IPS-NIHi7 (cell line): ENCODE measurements at regions not wholly inside any gene's neighbourhood (a gene's known extent, or its start where the extent isn't known, plus 50 kb on each side); places are given as distances from the start of the nearest gene placed in this dataset.

Experiments used
- DNase-seq: peaks from one replicate; pipeline ENCODE4 v3.0.0; 2012; ENCODE audit warnings: mixed read lengths; ENCODE audit errors: extremely low spot score

- peak; percentile 73 for DNase-seq
Observed at GRCh38 chr14:34043627-34044372, 92.9 kb upstream of the EGLN3 start.

DNA sequence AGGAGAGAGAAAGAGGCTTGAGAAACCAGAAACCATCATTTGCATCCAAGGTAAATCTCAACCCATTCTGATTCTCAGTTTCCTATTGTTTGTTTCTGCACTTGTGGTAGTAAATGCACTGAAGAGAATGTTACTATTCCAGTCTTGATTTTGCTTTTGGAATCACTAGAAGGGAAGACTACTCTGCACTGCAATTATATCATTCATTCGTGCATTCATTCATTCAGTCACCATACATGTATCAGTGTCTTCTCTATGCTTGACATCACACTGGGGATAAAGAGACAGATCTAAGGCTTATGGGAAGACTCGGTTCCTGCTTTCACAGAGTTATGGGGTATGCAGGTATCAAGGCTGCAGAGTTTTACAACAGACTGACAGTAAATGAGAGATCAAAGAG is 90.3 kb upstream of the EGLN3 start:
- DNase-seq = no peak

- no peak for DNase-seq
Observed at GRCh38 chr14:34040766-34041165, 89.9 kb upstream of the EGLN3 start.

- no peak for DNase-seq
Observed at GRCh38 chr14:34039428-34040047, 88.7 kb upstream of the EGLN3 start.

GRCh38 chr14:34038358-34039057 is 87.6 kb upstream of the EGLN3 start:
- no peak for DNase-seq

DNA sequence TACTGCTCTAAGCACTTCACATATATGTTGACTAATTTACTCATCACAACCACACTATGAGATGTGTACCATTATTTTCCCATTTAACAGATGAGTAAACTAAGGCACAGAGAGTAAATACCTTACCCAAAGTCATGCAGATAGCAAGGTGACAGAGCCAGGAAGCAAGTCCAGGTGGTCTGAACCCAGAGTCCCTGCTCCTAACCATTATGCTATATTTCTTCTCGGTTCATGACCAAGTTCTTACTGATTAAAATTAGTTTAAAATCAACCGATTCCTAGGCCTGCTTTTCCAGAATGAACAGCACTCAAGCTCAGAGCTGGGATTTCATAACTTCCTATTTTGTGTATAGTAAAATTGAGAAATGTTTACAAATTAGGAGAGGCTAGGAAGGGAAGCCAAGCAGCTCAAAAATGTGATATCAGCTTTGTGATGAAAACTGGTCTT is 85.5 kb upstream of the EGLN3 start:
- DNase-seq = no peak

- DNase-seq = no peak
Observed at GRCh38 chr14:34035934-34036250, 85.0 kb upstream of the EGLN3 start.

- DNase-seq = no peak
Observed at GRCh38 chr14:34035177-34035933, 84.5 kb upstream of the EGLN3 start.

- no peak for DNase-seq
Observed at GRCh38 chr14:34034447-34035176, 83.7 kb upstream of the EGLN3 start.

GRCh38 chr14:34032720-34033119 is 81.8 kb upstream of the EGLN3 start:
- no peak for DNase-seq

DNA sequence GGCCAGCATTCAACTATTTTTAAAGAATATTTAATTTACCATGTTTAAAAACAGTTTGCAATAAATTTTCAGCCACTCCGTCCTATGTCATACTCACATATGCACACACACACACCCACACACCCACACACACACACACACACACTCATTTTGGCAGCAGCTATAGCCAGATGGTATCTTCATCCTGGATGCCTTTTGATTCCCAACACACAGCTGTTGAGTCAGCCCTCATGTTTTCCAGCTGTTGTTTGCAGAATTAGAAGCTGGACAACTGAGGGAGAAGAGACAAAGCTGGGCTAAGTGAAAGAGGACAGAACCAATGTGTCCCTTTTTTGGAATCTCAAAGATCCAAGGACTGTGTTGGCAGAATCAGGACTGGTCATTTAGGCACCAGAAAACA is 80.0 kb upstream of the EGLN3 start:
- no peak for DNase-seq

DNA sequence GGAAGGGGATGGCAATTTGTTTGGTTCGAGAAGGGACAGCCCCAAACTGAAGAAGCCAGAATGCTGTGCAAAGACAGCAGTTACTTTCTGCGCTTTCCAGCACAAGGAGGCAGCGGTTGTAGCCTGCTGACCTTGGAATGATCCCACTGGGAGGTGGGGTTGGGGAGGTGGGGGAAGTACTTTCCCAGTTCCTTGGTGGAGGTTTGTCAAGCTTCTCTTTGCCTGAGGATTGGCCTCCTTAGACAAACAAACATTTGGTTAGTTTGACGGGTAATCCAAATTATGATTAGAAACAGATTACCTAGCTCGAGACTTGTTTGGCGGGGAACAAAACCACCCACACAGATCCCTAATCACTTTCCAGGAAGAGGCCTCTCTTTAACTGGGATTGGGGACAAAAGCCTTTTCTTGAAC is 79.1 kb upstream of the EGLN3 start:
- DNase-seq = peak; percentile 50

GRCh38 chr14:34027990-34028495 is 77.2 kb upstream of the EGLN3 start:
- no peak for DNase-seq

DNA sequence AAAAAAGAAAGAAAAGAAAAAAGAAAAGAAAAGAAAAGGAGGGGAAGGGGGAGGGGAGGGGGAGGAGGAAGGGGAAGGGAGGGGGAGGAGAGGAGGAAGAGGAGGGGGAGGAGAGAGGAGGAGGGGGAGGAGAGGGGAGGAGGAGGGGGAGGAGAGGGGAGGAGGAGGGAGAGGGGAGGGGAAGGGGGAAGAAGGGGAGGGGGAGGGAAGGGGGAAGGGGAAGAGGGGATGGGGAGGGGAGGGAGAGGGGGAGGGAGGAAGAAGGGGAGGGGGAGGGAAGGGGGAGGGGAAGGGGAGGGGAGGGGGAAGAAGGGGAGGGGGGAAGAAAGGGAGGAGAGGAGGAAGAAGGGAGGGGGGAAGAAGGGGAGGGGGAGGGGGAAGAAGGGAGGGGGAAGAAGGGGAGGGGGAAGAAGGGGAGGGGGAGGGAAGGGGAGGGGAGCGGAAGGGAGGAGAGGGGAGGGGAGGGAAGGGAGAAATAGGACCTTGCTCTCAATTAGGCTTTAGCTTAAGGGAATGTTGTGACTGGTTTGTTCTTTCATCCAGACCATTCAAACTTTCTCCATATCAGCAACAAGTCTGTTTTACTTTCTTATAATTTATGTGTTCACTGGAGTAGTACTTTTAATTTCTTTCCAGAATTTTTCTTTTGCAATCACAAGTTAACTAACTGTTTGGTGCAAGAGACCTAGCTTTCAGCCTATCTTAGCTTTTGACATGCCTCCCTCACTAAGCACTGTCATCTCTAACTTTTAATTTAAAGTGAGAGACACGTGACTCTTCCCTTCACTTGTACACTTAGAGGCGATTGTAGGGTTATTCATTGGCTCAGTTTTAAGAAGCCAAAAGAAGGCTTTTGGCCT is 76.5 kb upstream of the EGLN3 start:
- no peak for DNase-seq

DNA sequence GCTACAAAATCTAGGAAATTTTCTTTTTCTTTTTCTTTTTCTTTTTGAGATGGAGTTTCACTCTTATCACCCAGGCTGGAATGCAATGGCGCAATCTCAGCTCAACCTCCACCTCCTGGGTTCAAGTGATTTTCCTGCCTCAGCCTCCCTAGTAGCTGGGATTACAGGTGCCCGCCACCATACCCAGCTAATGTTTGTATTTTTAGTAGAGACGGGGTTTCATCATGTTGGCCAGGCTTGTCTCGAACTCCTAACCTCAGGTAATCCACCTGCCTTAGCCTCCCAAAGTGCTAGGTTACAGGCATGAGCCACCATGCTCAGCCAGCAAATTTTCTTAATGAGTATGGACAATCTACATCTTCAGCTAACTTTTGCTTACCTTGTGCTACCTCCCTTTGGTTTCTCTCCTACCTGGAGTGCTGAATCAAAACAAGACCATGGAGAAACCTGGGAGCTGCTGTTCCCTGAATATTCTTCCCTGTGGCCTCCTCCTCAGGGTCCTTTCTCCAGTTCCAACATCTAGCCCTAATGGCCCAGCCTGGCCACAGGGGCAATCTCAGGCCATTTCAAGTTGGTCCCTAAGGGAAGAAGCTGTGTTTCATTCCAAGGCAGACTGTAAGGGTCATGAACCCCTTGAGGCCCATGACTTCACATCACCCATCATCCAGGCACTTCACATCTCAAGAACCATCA is 74.6 kb upstream of the EGLN3 start:
- DNase-seq = no peak

GRCh38 chr14:34024768-34025144 is 73.9 kb upstream of the EGLN3 start:
- no peak for DNase-seq

GRCh38 chr14:34023824-34024767 is 73.2 kb upstream of the EGLN3 start:
- DNase-seq = no peak

DNA sequence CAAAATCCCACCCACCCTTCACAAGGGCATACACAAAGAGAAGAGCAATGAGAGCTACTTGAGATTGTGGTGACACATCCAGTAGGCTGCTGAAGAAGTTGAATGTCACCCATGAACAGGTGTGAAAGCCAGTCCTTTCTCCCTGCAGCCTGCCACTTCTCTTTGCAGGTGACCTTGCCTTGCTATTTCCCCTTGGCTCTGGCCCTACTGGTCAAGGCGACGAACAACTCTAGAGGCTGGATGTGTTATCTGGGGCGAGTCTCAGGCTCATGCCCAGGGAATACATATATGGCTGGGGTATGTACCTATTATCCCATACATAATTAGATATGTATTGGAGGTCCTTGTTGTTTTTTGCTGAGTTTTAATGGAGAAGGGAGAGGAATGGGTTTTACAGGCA is 70.2 kb upstream of the EGLN3 start:
- DNase-seq = no peak

- DNase-seq = no peak
Observed at GRCh38 chr14:34020014-34020413, 69.1 kb upstream of the EGLN3 start.
